GM23338 (cell line): ENCODE measurements at regions not wholly inside any gene's neighbourhood (a gene's known extent, or its start where the extent isn't known, plus 50 kb on each side); places are given as distances from the start of the nearest gene placed in this dataset.

Source experiments
- CREB1 ChIP-seq: fragments of 250-450 bp; sonication (Bioruptor Pico); IDR thresholded peaks from 2 replicates; pipeline ENCODE4 v1.5.0; 2020; ENCODE audit warnings: low read depth, mild to moderate bottlenecking, moderate library complexity
- EZH2 ChIP-seq: fragments of 200-600 bp; sonication (generic); IDR thresholded peaks from one replicate; pipeline ENCODE4 v1.8.0; 2017; ENCODE audit warnings: antibody characterized with exemption, mild to moderate bottlenecking, low read depth; ENCODE audit not compliant: unreplicated experiment
- ZNF114 ChIP-seq: fragments of 250-450 bp; sonication (Bioruptor Pico); IDR thresholded peaks from 2 replicates; pipeline ENCODE4 v1.5.0; 2020; ENCODE audit warnings: mild to moderate bottlenecking, moderate library complexity
- TF ChIP-seq, protein P1 (sequence below): fragments of 250-450 bp; sonication (Bioruptor Pico); IDR thresholded peaks from 2 replicates; pipeline ENCODE4 v1.5.0; 2020; ENCODE audit warnings: mild to moderate bottlenecking, moderate library complexity

DNA sequence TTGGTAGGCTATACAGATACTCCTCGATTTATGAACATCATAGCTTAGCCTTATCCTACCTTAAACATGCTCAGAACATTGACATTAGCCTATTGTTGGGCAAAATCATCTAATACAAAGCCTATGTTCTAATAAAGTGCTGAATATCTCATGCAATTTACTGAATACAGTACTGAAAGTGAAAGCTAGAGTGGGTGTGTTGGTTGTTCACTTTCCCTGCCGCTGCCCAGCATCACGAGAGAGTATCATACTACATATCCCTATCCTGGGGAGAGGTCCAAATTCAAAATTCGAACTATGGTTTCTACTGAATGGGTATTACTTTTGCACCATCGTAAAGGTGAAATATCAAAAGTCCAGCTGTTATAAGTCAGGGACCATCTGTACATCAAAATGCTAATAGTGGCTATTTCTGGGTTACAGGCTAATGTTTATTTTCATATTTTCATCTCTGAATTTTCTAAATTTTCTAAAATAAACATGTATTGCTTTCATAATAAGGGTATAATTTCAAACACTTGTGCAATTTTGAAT, 54.5 kb downstream of the NACA2 start (continued):
- TF ChIP-seq, protein P1, sequence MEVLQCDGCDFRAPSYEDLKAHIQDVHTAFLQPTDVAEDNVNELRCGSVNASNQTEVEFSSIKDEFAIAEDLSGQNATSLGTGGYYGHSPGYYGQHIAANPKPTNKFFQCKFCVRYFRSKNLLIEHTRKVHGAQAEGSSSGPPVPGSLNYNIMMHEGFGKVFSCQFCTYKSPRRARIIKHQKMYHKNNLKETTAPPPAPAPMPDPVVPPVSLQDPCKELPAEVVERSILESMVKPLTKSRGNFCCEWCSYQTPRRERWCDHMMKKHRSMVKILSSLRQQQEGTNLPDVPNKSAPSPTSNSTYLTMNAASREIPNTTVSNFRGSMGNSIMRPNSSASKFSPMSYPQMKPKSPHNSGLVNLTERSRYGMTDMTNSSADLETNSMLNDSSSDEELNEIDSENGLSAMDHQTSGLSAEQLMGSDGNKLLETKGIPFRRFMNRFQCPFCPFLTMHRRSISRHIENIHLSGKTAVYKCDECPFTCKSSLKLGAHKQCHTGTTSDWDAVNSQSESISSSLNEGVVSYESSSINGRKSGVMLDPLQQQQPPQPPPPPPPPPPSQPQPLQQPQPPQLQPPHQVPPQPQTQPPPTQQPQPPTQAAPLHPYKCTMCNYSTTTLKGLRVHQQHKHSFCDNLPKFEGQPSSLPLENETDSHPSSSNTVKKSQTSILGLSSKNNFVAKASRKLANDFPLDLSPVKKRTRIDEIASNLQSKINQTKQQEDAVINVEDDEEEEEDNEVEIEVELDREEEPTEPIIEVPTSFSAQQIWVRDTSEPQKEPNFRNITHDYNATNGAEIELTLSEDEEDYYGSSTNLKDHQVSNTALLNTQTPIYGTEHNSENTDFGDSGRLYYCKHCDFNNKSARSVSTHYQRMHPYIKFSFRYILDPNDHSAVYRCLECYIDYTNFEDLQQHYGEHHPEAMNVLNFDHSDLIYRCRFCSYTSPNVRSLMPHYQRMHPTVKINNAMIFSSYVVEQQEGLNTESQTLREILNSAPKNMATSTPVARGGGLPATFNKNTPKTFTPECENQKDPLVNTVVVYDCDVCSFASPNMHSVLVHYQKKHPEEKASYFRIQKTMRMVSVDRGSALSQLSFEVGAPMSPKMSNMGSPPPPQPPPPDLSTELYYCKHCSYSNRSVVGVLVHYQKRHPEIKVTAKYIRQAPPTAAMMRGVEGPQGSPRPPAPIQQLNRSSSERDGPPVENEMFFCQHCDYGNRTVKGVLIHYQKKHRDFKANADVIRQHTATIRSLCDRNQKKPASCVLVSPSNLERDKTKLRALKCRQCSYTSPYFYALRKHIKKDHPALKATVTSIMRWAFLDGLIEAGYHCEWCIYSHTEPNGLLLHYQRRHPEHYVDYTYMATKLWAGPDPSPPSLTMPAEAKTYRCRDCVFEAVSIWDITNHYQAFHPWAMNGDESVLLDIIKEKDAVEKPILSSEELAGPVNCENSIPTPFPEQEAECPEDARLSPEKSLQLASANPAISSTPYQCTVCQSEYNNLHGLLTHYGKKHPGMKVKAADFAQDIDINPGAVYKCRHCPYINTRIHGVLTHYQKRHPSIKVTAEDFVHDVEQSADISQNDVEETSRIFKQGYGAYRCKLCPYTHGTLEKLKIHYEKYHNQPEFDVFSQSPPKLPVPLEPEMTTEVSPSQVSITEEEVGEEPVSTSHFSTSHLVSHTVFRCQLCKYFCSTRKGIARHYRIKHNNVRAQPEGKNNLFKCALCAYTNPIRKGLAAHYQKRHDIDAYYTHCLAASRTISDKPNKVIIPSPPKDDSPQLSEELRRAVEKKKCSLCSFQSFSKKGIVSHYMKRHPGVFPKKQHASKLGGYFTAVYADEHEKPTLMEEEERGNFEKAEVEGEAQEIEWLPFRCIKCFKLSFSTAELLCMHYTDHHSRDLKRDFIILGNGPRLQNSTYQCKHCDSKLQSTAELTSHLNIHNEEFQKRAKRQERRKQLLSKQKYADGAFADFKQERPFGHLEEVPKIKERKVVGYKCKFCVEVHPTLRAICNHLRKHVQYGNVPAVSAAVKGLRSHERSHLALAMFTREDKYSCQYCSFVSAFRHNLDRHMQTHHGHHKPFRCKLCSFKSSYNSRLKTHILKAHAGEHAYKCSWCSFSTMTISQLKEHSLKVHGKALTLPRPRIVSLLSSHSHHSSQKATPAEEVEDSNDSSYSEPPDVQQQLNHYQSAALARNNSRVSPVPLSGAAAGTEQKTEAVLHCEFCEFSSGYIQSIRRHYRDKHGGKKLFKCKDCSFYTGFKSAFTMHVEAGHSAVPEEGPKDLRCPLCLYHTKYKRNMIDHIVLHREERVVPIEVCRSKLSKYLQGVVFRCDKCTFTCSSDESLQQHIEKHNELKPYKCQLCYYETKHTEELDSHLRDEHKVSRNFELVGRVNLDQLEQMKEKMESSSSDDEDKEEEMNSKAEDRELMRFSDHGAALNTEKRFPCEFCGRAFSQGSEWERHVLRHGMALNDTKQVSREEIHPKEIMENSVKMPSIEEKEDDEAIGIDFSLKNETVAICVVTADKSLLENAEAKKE = no peak
- TF ChIP-seq EZH2 = no peak
- TF ChIP-seq CREB1 (CRISPR knock-in tag) = no peak
- TF ChIP-seq ZNF114 (CRISPR knock-in tag) = no peak
